Activated CD4-positive, CD25-positive, alpha-beta regulatory T cell treated with anti-CD3 and anti-CD28 coated beads, Interleukin-2, amount 50 U/mL, for 24 hours (primary cell): ENCODE measurements at regions not wholly inside any gene's neighbourhood (a gene's known extent, or its start where the extent isn't known, plus 50 kb on each side); places are given as distances from the start of the nearest gene placed in this dataset.

Experiments used
- ATAC-seq, 2 donors: fragments of 150-1000 bp; cut with Tn5 transposase; one replicate each; pipeline ENCODE4 v1.10.0; 2021; ENCODE audit warnings: mild to moderate bottlenecking in 1 of 2, moderate library complexity in 1 of 2

DNA sequence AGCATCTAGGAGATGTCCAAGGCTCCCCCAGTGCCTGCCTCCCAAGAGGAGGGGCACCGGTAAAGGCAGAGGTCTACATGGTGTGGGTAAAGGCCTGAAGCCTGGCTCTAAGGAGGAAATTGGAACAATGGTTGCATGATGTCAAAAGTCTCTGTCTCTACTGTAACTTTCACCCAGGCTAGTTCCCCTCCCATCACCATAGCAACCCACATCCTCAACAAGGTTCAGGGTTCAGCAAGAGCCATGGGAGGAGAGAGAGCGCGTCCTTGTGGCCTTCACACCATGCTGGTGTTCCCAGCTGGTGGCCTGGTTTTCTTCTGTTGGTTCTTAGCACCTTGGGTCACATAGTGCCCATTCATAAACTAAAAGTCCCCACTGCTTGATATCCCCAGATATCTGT lies 196.7 kb upstream of the CDH5 start:
- ATAC-seq: no peak

DNA sequence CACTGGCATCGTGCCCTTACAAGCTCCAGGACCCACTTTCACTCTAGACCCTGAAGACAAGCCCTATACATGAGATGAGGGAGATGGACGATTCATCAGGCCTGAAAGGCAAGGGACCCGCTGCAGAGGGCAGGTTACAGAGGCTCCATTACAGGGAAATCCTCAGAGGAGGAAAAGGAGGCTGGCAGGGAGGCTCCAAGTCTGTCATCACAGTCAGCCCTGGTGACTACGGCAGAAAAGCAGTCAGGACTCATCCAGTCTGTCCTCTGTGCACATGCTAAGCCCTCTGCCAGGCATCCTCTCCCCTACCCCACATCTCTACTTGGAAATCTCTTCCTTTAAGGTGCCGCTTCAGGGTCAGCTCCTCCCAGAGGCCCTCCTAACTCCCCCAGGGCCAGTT lies 197.7 kb upstream of the CDH5 start:
- ATAC-seq: no peak

DNA sequence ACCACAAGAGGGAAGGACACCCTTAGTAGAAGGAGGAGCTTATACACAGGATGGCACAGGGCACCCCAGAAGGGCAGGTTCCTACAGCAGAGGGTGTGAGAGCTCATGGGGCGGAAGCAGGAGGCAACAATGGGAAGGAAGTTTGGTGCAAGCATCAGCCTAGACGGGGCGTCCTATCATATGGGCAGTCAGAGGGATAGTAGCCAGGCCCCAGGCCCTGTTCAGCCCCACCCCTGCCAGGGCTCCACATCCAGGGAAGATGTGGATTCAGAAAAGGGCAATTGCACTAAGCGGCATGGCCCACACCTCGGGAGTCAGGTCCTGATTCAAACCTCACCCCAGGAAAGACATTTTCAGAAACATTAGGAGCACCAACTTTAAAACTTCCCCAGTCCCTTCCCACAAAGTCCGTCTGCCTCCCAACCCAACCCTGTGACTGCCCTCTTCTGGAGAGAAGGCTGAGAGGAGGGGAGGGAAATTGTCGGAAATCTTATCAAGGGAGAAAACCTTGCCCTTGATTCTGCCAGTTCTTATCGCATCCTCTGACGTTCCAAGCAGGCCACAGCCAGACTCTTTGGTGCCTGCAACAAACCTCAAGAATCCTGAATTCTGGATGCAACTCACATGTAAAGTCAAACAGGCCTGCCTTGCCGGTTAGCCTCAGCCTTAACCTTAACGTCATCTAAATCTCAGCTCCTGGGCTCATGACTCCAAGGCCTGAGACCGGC lies 198.8 kb upstream of the CDH5 start:
- ATAC-seq: no peak

DNA sequence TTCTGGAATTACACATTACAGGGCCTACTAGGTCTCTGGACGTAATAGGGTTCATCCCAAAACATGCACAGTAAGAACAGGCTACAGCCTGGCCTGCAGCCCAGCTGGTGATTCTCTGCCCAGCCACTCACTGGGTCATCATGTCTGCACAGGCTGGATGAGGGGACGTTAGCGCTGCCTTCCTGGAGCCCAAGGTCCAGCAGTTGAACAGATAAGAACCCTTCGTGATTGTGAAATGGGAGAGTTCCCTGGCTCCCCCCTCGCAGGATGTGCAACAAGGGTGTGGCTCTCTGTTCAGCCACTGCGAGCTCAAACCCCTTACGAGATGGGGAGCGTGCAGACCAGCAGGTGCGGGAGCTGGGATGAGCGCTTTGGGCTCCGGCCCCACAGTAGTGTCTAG lies 200.0 kb upstream of the CDH5 start:
- ATAC-seq: no peak

DNA sequence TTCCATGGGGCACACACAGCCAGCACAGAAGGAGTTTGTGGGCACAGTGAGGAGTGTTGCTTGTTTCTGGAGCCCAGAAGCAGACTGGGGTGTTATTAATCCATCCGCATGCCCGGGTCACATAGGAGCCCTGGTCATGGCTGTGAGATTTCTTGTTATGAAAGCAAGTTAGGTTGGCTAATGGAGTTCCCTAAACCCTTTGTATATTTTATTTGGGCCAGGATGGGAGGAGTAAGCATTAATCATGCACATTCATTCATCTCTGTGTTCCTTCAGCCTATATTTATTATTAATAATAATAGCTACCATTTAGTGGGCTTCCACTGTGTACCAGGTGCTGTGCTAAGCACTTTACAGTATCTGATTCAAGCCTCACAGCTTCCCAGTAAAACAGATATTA lies 200.6 kb upstream of the CDH5 start:
- no peak for ATAC-seq

DNA sequence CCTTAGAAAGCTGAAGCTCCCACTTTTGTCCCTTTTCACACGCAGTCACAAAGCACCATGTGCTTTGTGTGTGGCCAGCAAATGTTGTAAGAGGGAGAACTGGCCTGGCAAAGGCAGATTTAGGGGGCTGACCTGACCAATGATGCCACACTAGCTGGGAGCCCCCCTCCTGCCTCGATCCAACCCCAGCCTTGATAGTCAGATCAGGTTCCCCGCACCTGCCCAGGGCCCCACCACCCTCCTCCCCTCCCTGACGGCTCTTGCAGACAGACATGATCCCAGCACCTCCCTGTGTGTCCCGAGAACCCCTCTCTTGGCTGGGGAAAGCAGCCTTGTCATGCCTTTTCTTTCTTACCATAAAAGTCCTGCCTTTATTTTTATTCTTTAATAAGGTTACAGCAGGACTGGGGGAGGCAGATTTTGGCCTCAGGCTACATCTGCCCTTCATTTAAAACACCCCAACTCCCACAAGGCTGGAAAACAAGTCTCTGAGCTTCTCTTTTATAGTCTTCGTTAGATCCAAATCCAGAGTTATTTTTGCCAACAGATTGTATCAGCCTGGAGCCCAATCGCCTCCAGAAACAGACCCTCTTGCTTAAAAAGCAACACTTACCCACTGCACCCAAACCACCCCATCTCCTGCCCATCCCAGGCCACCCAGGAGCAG lies 201.8 kb upstream of the CDH5 start:
- ATAC-seq: no peak

DNA sequence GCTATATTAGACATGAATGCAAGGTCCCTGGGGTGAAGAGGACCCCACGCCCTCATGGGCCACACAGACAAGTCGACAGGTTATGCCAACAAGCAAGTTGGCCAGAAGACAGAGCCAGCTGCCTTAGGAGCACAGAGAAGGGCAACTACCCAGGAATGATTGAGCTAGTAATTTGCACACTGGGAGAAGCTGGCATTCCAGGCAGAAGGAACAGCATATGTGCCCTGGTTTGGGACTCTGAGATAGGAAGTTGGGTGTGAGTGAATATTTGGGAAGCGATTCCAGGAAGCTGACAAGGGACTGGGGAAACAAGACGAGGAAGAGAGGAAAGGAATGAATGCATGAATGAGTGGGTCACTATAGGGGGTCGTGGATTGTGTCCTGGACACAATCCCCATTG lies 203.7 kb upstream of the CDH5 start:
- no peak for ATAC-seq

DNA sequence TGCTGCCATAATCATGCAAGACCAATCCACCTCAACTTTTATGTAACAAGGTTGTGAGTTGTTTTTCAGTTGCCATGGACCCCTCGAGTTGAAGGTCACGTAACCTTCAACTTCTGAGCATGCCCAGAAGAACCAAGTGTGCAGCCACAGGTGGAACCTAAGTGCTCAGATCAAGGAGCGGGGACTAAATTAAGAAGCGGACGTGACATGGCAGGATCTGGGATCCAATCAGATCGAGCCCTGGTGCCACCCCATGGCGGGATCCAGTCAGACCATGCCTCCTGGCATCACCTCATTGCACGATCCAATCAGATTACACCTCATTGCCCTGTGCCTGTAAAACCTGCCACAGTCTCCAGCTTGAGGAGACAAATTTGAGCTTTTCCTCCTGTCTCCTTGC lies 204.5 kb upstream of the CDH5 start:
- ATAC-seq: no peak

DNA sequence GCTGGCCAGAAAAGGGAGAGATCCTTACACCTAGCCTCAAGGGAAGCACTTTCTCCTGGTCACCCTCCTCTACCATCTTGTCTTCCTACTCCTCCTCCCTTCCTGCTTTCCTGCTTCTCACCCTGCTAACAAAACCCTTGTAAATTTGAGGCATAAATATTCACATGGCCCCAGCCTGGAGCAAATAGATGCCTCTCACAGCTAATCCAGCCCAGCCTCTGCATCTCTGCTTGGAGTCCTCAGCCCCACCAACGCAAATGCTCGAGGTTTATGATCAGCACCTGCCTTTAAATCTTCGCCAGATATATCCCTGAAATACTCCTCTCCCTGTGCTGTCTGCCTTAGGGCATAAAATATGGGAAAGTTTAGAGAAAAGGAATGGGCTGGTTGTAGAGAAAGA lies 205.2 kb upstream of the CDH5 start:
- ATAC-seq: no peak

DNA sequence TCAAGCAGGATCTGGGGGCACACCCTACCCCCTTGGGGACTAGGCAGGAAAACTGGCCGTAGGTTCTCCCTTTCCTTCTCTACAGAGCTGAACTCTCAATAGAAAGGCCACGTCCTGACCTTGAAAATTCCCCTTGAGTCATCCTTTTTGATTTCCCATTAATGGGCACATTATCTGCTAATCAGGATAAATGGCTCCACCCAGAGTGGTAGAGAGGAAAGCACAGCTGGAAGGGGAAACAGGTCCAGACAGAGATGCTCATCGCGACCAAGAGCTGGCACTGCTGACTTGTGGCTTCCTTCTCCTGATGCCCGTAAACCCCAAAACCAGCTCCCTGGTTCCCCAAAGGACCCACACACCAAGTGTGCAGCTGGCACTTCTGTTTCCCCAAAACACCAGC lies 206.5 kb upstream of the CDH5 start:
- ATAC-seq: no peak

DNA sequence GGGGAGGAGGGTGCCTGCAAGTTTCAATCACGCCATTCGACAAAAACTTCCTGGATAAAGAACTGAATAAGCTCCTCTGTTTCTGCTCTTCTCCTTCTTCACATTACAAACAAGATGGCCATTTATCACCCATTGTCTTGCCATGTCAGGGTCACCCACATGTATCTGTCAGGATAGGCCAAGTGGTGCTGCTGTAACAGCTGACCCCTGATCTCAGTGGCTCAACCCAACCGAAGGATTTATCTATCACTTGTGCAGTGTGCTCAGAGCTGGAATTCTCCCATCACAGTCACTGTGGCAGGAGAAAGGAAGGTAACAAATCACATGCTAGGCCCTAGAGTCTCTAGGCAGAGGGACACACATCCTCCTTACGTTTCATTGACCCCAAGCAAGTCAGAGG lies 210.0 kb upstream of the CDH5 start:
- ATAC-seq: no peak

DNA sequence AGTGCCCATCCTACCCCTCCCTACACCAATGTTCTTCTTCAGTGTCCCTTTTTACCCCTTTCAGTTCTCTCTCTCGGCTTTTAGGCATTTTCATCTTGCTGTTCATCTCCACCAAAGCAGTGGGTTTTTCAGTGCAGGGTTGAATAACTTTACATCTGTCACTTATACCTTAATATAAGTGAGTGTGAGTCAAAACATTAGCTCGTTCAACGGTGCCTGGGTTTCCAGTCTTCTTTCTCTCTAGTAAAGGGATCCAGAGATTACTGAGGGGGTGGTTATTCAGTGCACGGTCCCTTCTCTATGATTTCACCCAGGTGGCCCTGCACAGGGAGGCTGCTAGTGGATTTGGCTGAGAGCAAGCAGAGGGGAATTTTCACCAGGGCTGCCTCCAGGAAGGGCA lies 210.6 kb upstream of the CDH5 start:
- ATAC-seq: no peak

DNA sequence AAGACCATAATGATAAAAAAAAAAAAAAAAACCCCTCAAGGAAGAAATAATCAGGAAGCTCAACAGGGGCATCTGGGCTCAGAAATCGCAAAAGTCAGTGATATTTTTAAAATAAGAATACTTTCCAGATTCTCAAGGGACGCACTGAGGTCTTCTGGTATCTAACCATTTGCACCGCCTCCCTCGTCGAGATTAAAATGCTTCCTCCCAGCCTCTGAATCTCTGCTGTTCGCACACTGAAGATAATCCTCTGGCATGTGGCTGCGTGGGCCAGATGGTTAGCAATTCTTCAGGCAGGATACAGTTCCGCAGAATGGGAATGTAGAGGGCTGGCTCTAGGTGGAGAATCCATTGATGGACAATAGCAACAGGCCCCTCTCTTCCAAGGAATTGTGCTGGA lies 211.7 kb upstream of the CDH5 start:
- no peak for ATAC-seq

DNA sequence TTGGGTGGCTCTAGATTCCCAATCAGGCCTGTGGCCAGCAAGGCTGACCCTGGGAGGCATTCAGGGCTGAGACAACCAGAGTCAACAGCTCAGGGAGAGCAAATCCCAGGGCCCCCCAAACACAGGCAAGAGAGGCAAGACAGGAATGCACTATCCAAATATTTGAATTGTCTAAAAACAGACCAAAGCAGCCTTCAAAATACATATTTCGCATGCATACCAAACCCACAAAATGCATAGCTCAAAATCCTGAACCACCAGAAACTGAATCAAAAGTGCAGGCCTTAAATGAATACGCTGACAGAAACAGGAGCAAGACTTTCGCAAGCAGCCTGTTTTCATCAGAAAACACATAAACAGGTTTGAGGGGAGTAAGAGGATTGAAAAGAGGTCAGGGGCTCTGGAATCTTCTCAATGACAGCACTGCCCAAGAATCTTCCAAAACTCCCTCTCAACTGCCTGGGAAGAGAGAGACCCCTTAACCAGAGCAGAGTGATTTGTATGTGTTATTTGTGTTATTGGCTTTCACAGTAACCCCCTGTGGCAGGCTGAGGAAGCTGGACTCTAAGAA lies 213.6 kb upstream of the CDH5 start:
- no peak for ATAC-seq

DNA sequence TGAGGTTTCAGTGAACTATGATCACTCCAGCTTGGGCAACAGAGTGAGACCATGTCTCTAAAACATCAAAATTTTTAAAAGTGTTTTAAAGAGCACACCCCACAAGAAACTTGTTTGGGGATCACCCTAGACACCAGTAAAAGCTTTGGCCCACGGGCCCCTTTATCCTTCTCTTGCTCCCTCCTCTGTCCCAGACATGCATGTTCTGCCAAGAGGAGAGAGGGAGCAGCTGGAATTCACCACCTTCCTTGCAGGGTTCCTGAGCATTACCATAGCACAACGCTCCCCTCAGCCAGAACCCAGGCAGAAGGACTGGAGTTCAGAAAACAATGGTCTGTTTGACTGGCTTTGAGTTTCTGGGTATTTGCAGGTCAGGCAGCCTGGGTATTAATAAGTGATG lies 214.3 kb upstream of the CDH5 start:
- no peak for ATAC-seq

DNA sequence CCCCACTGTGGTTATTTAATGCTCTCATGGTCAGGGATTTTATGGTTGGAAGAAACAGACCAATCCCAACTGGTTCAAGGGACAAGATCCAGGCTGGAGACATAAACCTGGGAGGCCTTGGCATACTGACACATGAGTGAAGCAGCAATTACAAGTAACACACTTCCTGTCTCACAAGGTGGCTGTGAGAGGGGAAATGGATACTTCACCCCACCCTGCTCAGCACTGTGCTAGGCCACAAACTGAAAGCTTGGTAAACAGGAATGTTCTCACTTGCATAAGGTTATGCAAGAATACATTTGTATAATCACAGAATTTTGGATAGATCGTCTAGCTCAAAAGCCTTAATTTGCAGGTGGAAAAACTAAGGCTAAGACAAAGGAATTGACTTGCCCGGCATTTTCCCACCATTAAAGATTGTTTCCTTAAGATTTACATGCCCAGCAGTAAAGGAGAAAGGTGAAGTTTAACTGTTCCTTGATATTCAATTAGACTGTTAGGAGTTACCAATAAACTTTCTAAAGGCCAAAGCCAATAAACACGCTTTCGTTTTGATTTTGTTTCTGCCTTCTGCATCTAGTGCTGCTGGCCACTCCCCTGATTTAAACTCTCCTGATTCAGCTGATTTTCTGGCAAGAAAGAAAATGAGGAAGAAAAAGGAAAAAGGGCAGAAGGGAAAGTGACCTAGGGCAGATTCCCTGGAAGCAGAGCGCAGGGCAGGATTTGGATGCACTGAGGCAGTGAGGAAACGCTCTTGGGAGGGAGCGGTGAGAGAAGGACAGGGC lies 215.6 kb upstream of the CDH5 start:
- no peak for ATAC-seq

DNA sequence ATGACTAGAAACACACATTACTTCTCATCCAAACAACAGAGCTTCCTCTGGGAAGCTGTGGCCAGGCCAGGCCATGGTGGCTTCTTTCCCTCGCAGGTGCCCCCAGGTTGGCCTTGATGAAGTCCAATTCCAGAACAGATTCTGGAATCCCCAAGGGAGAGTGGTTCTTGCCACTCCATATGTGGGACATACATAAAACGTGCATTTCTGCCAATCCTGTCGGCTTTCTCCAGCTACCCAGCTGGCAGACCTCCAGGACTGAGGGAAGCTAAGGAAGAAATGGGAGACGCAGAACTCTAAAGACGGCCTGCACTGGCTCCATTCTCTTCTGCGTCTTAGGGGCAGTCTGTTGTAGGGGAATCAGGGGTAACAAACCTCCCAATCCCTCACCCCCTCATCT lies 219.2 kb upstream of the CDH5 start:
- ATAC-seq: no peak

DNA sequence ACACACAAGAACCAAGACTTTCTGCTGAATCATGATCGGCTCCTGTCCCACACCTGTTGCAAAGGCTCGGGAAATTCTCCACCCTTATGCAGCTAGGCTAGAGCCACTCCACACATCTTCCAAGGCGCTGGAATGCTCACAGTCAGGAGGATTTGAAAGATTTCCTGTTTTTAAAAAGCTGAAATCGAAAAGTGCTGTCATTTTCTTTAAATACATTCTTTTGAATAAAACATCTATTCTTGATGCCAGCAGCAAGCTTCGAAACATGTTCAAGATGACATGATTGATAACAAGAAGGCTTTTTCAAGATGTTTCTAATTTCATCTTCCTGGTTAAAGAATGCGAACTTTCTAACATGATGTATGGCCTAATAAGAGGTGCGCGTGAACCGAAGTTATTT lies 219.7 kb upstream of the CDH5 start:
- no peak for ATAC-seq

DNA sequence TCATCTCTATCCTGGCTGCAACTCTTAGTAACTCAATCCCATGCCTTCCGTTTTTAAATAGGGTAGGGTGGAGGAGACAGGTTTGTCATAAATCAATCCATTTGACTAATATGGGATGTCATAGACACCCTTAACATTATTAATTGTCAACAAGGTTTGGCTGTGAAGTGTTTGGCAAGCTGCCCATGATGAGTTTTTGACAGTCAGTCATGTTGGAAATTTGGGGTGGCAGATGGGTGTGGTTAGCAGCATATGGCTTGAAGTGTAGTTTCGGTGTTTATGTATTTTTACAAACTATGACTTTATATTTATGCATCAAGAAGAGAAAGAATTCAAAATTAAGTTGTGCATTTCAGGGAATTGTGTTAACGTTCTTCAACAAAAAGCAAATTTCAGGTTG lies 221.8 kb upstream of the CDH5 start:
- no peak for ATAC-seq

DNA sequence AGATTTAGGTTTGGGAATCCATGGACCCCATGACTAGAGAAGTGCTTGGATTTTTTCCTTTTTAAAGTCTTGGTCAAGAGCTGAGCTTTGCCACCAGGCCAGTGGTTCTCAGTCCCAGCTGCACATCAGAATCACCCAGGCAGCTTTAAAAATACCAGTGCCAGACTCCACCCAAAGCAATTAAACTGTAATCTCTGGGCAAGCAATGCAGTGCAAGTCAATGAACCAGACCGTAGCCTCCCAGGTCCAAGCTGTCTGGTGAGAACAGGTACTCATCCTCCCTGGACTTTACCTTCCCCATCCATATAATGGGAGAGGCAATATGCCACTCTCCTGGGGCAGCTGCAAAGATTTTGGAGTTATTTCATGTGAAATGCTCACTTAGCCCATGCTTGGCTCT lies 223.1 kb upstream of the CDH5 start:
- ATAC-seq: no peak

DNA sequence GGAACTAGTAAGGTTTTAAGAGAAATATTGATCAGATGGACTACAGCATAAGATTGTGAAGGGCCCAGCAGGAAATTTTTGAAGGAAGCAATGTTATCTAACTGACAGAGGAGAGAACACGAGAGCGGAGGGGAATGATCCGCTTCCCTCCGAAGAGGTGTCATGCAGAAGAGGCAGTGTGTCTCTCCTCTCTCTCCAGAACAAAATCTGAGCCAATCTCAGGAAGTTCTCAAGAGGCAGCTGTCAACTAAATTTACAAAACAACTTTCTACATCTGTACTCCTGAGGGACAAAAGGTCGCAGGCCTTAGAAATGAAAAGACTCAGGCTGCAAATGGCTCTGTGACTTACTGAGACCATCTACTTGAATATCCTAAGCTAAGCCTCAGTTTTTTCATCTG lies 224.6 kb upstream of the CDH5 start:
- no peak for ATAC-seq

DNA sequence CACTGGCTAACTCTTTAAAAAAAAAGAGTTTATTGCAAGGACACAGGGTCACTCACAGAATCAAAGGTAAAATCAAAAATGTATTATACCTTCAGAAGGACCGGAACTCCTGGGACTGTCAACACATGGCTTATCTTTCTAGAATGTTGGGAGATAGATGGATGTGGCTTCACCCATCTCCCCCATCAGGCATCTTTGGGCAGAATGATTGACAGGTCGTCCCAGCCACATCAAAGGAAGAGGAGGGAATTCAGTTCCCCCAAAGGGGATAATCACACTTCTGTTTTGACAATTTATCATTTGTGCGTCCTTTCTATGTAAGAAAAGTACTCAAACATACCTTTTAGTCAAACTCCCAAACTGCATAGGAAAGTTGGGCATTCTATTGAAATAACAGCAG lies 228.6 kb upstream of the CDH5 start:
- ATAC-seq: no peak

DNA sequence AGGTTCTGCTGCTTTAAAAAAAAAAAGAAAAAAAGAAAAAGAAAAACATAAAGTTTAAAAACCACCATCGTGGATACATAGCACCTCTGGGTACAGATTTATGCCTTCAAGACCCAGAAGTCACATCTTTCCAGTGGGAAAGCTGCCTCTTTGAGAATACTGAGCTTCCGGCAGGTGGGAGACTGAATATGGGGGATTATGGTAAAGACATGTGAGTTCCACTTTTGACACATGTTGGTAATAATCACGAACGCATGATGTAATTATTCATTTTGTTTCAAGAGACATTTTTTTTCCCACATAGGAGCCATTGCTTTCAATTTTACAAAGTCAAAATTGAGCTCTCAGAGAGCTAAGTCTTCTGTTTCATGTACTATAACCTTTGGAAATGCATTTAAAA lies 229.7 kb upstream of the CDH5 start:
- ATAC-seq: no peak

DNA sequence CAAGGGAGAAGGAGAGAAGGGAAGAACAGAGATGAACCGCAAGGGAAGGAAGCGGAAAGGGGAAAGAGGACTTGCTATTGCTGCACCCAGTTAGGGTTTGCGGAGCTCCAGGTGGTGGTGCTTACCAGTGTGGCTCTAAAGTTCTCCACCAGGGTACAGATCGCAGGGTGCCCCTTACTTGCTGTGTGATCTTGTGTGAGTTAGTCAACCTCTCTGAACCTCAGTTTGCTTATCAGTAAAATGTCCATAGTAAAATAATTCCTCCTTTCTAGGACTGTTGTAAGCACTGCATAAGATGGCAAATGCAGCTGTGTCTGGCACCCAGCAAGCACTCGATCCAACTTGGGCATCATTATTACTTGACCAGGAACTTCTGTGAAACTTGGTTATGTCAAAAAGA lies 230.7 kb upstream of the CDH5 start:
- ATAC-seq: no peak
